H1 (cell line): ENCODE measurements at regions not wholly inside any gene's neighbourhood (a gene's known extent, or its start where the extent isn't known, plus 50 kb on each side); places are given as distances from the start of the nearest gene placed in this dataset.

Experiments used
- CTCF ChIA-PET: fragments of 300-600 bp; sonication (Branson Sonifier 250); formaldehyde crosslinking; loops from one replicate; lab custom pipeline; 2021; ENCODE audit not compliant: partially characterized antibody; lab: Charles Lee
- POLR2A ChIA-PET: fragments of 300-600 bp; sonication (Branson Sonifier 250); formaldehyde crosslinking; loops from one replicate; lab custom pipeline; 2021; ENCODE audit warnings: inconsistent platforms; ENCODE audit not compliant: partially characterized antibody; lab: Charles Lee
- DNase-seq, 2 experiments: peaks; one replicate each; pipeline versions ENCODE4 v3.0.0 to v3.0.0-alpha.2; 2010 to 2022; ENCODE audit warnings: low spot score in 2 of 2, low read depth in 1 of 2, mixed read lengths in 1 of 2
- FAIRE-seq: peaks from 2 replicates; lab custom pipeline; 2011; peaks lifted over from hg19 to GRCh38; lab: Jason Lieb, UNC
- H2AFZ ChIP-seq: 2 replicates; pipeline ENCODE4 v1.8.1; 2012; ENCODE audit warnings: low read length, inconsistent platforms
- H2AK5ac ChIP-seq: 2 replicates; pipeline ENCODE4 v1.6.1; 2013; ENCODE audit warnings: low read depth, low read length
- H2BK120ac ChIP-seq: replicated peaks from 2 replicates; pipeline ENCODE3; 2013; ENCODE audit warnings: low read depth, low read length, inconsistent platforms
- H2BK12ac ChIP-seq: 2 replicates; pipeline ENCODE4 v1.6.1; 2013; ENCODE audit warnings: low read depth, low read length
- H2BK15ac ChIP-seq: 2 replicates; pipeline ENCODE4 v1.6.1; 2013; ENCODE audit warnings: low read length
- H2BK20ac ChIP-seq: 2 replicates; pipeline ENCODE4 v1.6.1; 2013; ENCODE audit warnings: low read length
- H2BK5ac ChIP-seq: 2 replicates; pipeline ENCODE4 v1.6.1; 2013; ENCODE audit warnings: low read depth, low read length
- H3K14ac ChIP-seq: 2 replicates; pipeline ENCODE4 v1.6.1; 2013; ENCODE audit warnings: inconsistent platforms; ENCODE audit not compliant: insufficient read length
- H3K18ac ChIP-seq: 2 replicates; pipeline ENCODE4 v1.6.1; 2013; ENCODE audit warnings: low read length; ENCODE audit errors: extremely low read depth
- H3K23ac ChIP-seq: 2 replicates; pipeline ENCODE4 v1.6.1; 2013; ENCODE audit warnings: inconsistent platforms; ENCODE audit not compliant: insufficient read length
- H3K23me2 ChIP-seq: 2 replicates; pipeline ENCODE4 v1.6.1; 2013; ENCODE audit warnings: low read depth, low read length
- H3K27ac ChIP-seq: 2 replicates; pipeline ENCODE4 v1.6.1; 2011; ENCODE audit warnings: low read depth, low read length, inconsistent platforms
- H3K27me3 ChIP-seq, 4 experiments: replicated peaks in 1 of 4; 1 replicate in 1 of 4; 2 replicates in 3 of 4; pipeline versions ENCODE4 v1.6.1 to v1.8.1; 2011 to 2013; ENCODE audit warnings: low read length in 3 of 4, mild to moderate bottlenecking in 3 of 4, inconsistent platforms in 2 of 4, mixed read lengths in 2 of 4, moderate library complexity in 1 of 4; ENCODE audit not compliant: control insufficient read depth in 3 of 4, insufficient read depth in 3 of 4; ENCODE audit errors: extremely low read depth in 1 of 4
- H3K36me3 ChIP-seq, 4 experiments: 2 replicates each; pipeline versions ENCODE4 v1.6.1 to v1.8.1; 2011 to 2013; ENCODE audit warnings: mild to moderate bottlenecking in 4 of 4, low read length in 3 of 4, moderate library complexity in 2 of 4, control low read depth in 1 of 4, inconsistent platforms in 1 of 4; ENCODE audit not compliant: insufficient read depth in 4 of 4, control insufficient read depth in 2 of 4
- H3K4ac ChIP-seq: replicated peaks from 2 replicates; pipeline ENCODE3; 2013; ENCODE audit warnings: low read length, low read depth, mixed read lengths, inconsistent platforms; ENCODE audit not compliant: insufficient read length
- H3K4me1 ChIP-seq, 4 experiments: replicated peaks in 1 of 4; 1 replicate in 1 of 4; 2 replicates in 3 of 4; pipeline versions ENCODE4 v1.6.1 to v1.8.1; 2011 to 2013; ENCODE audit warnings: low read length in 3 of 4, inconsistent platforms in 2 of 4, mixed read lengths in 1 of 4; ENCODE audit not compliant: insufficient read depth in 4 of 4, control insufficient read depth in 3 of 4
- H3K4me2 ChIP-seq, 2 experiments: 2 replicates each; pipeline versions ENCODE4 v1.6.1 to v1.8.1; 2011 to 2013; ENCODE audit warnings: low read depth in 2 of 2, low read length in 2 of 2, control low read depth in 1 of 2, inconsistent platforms in 1 of 2, mild to moderate bottlenecking in 1 of 2; ENCODE audit not compliant: insufficient read depth in 1 of 2
- H3K4me3 ChIP-seq, 4 experiments: fragments of 200-600, 300-600 bp in 1 of 4; sonication (generic), shearing (Covaris generic), sonication (Bioruptor Twin) in 1 of 4; 2 replicates each; pipeline versions ENCODE4 v1.5.1 to v1.8.1; 2011 to 2016; ENCODE audit warnings: low read length in 4 of 4, low read depth in 3 of 4, control low read depth in 2 of 4, inconsistent platforms in 2 of 4, mild to moderate bottlenecking in 2 of 4, mixed read lengths in 1 of 4, moderate library complexity in 1 of 4; ENCODE audit not compliant: insufficient read depth in 2 of 4; ENCODE audit errors: extremely low read depth in 1 of 4
- H3K56ac ChIP-seq: replicated peaks from 2 replicates; pipeline ENCODE3; 2013; ENCODE audit warnings: low read depth, mild to moderate bottlenecking, mixed read lengths, low read length, inconsistent platforms; ENCODE audit not compliant: insufficient read length
- H3K79me1 ChIP-seq: 2 replicates; pipeline ENCODE4 v1.6.1; 2013; ENCODE audit warnings: low read depth, low read length, control low read depth
- H3K79me2 ChIP-seq, 2 experiments: 2 replicates each; pipeline versions ENCODE4 v1.6.1 to v1.8.1; 2012 to 2013; ENCODE audit warnings: low read length in 2 of 2, mild to moderate bottlenecking in 2 of 2, inconsistent platforms in 1 of 2; ENCODE audit not compliant: insufficient read depth in 2 of 2, control insufficient read depth in 1 of 2
- H3K9ac ChIP-seq, 4 experiments: replicated peaks in 1 of 4; 1 replicate in 1 of 4; 2 replicates in 3 of 4; pipeline versions ENCODE4 v1.6.1 to v1.8.1; 2011 to 2013; ENCODE audit warnings: low read depth in 3 of 4, low read length in 3 of 4, control low read depth in 2 of 4, mild to moderate bottlenecking in 2 of 4, moderate library complexity in 2 of 4, inconsistent platforms in 1 of 4; ENCODE audit errors: extremely low read depth in 1 of 4
- H3K9me3 ChIP-seq, 2 experiments: 2 replicates each; pipeline versions ENCODE4 v1.6.1 to v1.8.1; 2012 to 2013; ENCODE audit warnings: mild to moderate bottlenecking in 2 of 2, moderate library complexity in 2 of 2, control low read depth in 1 of 2, inconsistent platforms in 1 of 2, low read depth in 1 of 2, low read length in 1 of 2, mixed read lengths in 1 of 2; ENCODE audit not compliant: insufficient read depth in 2 of 2
- H4K20me1 ChIP-seq, 2 experiments: replicated peaks in 1 of 2; 2 replicates each; pipeline versions ENCODE3 to v1.8.1; 2011 to 2013; ENCODE audit warnings: inconsistent platforms in 2 of 2, low read length in 2 of 2, mild to moderate bottlenecking in 1 of 2; ENCODE audit not compliant: insufficient read depth in 2 of 2, control insufficient read depth in 1 of 2
- H4K5ac ChIP-seq: 2 replicates; pipeline ENCODE4 v1.6.1; 2013; ENCODE audit warnings: low read length, low read depth, mixed read lengths, inconsistent platforms; ENCODE audit not compliant: insufficient read length
- H4K8ac ChIP-seq: 2 replicates; pipeline ENCODE4 v1.8.0; 2013; ENCODE audit warnings: mild to moderate bottlenecking, moderate library complexity, low read length, inconsistent platforms; ENCODE audit not compliant: insufficient read depth; ENCODE audit errors: extremely low read depth
- H4K91ac ChIP-seq: replicated peaks from 2 replicates; pipeline ENCODE3; 2013; ENCODE audit warnings: low read length, mixed read lengths, inconsistent platforms; ENCODE audit not compliant: insufficient read length
- ASH2L ChIP-seq: fragments of 200-600, 300-600 bp; sonication (generic); IDR thresholded peaks from one replicate; pipeline ENCODE4 v1.7.1; 2017; ENCODE audit warnings: low read length
- CBX8 ChIP-seq: fragments of 300-800, 300-1000 bp; sonication (generic); IDR thresholded peaks from 2 replicates; pipeline ENCODE4 v1.7.1; 2016; ENCODE audit warnings: low read depth, low read length, borderline replicate concordance
- CEBPB ChIP-seq: IDR thresholded peaks from 2 replicates; pipeline ENCODE4 v1.6.1; 2012; ENCODE audit warnings: low read depth, low read length
- EGR1 ChIP-seq: IDR thresholded peaks from 2 replicates; pipeline ENCODE4 v1.6.1; 2011; ENCODE audit warnings: low read depth, low read length, borderline replicate concordance
- FOSL1 ChIP-seq: IDR thresholded peaks from 2 replicates; pipeline ENCODE4 v1.6.1; 2011; ENCODE audit warnings: mild to moderate bottlenecking, low read depth, low read length, moderate library complexity; ENCODE audit not compliant: insufficient read depth
- HDAC2 ChIP-seq, 2 experiments: fragments of 300-600 bp in 1 of 2; sonication (generic) in 1 of 2; IDR thresholded peaks; 2 replicates each; pipeline ENCODE4 v1.6.1; 2011 to 2012; ENCODE audit warnings: low read depth in 2 of 2, low read length in 2 of 2, mild to moderate bottlenecking in 2 of 2, moderate library complexity in 2 of 2, borderline replicate concordance in 1 of 2, inconsistent platforms in 1 of 2
- HDAC6 ChIP-seq: IDR thresholded peaks from one replicate; pipeline ENCODE4 v1.7.1; 2012; ENCODE audit warnings: low read depth, mild to moderate bottlenecking, inconsistent platforms, low read length, moderate library complexity
- RFX5 ChIP-seq: IDR thresholded peaks from 2 replicates; pipeline ENCODE4 v1.6.1; 2011; ENCODE audit warnings: low read depth, low read length, improper control_type of control experiment, borderline replicate concordance
- SAP30 ChIP-seq: fragments of 300-600 bp; sonication (generic); IDR thresholded peaks from 2 replicates; pipeline ENCODE4 v1.7.1; 2012; ENCODE audit warnings: low read length, moderate library complexity, mild to moderate bottlenecking, inconsistent platforms; ENCODE audit not compliant: insufficient read depth, insufficient replicate concordance
- SIX5 ChIP-seq: IDR thresholded peaks from 2 replicates; pipeline ENCODE4 v1.6.1; 2011; ENCODE audit warnings: mild to moderate bottlenecking, low read depth, low read length
- SP4 ChIP-seq: IDR thresholded peaks from 2 replicates; pipeline ENCODE4 v1.6.1; 2012; ENCODE audit warnings: low read length, inconsistent platforms
- TAF1 ChIP-seq: IDR thresholded peaks from 2 replicates; pipeline ENCODE4 v1.6.1; 2011; ENCODE audit warnings: mild to moderate bottlenecking, low read depth, low read length
- WGBS, 2 experiments: shearing (Covaris generic) in 1 of 2; methylation state at CpG; one replicate each; pipeline versions ENCODE4 v1.1.6 to v1.1.7; 2013 to 2015; ENCODE audit warnings: low lambda C conversion rate in 2 of 2, mixed read lengths in 2 of 2, inconsistent platforms in 1 of 2, low coverage in 1 of 2, missing lambda C conversion rate in 1 of 2; ENCODE audit not compliant: insufficient replicate concordance in 2 of 2, insufficient coverage in 1 of 2, insufficient read length in 1 of 2; ENCODE audit errors: extremely low coverage in 1 of 2, missing lambda C conversion rate in 1 of 2; 5-methylcytosine and 5-hydroxymethylcytosine counted together
- TF ChIP-seq, protein P1 (sequence below): IDR thresholded peaks from 2 replicates; pipeline ENCODE4 v1.6.1; 2012; ENCODE audit warnings: inconsistent platforms

- ChIA-PET POLR2A (no interaction called here), CTCF (no interaction called here)
- peaks cover 0 to 2% of the 10 kb centered on the region in 2 experiments; a peak in 1 of 4 replicates for H3K9me3 ChIP-seq
- H3K27ac ChIP-seq, result no peak overlapping the region
- H2AFZ ChIP-seq, result no peak overlapping the region
- H2BK15ac ChIP-seq, result no peak overlapping the region
- H2BK20ac ChIP-seq, result no peak overlapping the region
- H3K79me1 ChIP-seq, result no peaks in the 10 kb centered on the region
- H2AK5ac ChIP-seq, result no peak overlapping the region
- no peak overlapping the region for H3K4ac ChIP-seq
- WGBS, 2 experiments, result 84% methylated on average over 10 of the region's 10 CpGs; no CpG with 5 or more reads in 1 of the 2 experiments
- FAIRE-seq (no peak), DNase-seq (no peak)
- no peaks in the 10 kb centered on the region for H4K20me1 ChIP-seq
- H3K14ac ChIP-seq, result no peak overlapping the region
- H3K56ac ChIP-seq, result no peak overlapping the region
- H3K23ac ChIP-seq, result no peak overlapping the region
- H4K5ac ChIP-seq, result no peak overlapping the region
- no peak overlapping the region for H3K18ac ChIP-seq
- H3K4me3 ChIP-seq, result no peak overlapping the region
- no peak overlapping the region for H2BK5ac ChIP-seq
- H3K4me2 ChIP-seq, result no peak overlapping the region
- peaks cover 0 to 4% (median 2%) of the 10 kb centered on the region in 4 experiments; a peak in 2 of 7 replicates for H3K4me1 ChIP-seq
- H2BK12ac ChIP-seq, result no peak overlapping the region
- H4K8ac ChIP-seq, result no peak overlapping the region
- no peaks in the 10 kb centered on the region for H3K79me2 ChIP-seq
- H3K36me3 ChIP-seq, result no peaks in the 10 kb centered on the region
- no peak overlapping the region for H3K9ac ChIP-seq
- H2BK120ac ChIP-seq, result no peak overlapping the region
- H3K23me2 ChIP-seq, result peaks cover 1% of the 10 kb centered on the region; the same call in 1 of the 2 replicates
- TF ChIP-seq SP4 (no peak), RFX5 (no peak), SAP30 (no peak), TAF1 (no peak), HDAC6 (no peak), EGR1 (no peak), CBX8 (no peak), HDAC2 (IDR thresholded peaks at IDR 0.05; ENCODE audit: borderline replicate concordance in 1 of 2, low read depth in 2 of 2, low read length in 2 of 2) (no peak), FOSL1 (no peak), CEBPB (no peak), SIX5 (no peak), ASH2L (no peak)
- TF ChIP-seq, protein P1, sequence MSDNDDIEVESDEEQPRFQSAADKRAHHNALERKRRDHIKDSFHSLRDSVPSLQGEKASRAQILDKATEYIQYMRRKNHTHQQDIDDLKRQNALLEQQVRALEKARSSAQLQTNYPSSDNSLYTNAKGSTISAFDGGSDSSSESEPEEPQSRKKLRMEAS, result no peak
- H3K27me3 ChIP-seq, result no peaks in the 10 kb centered on the region
- no peak overlapping the region for H4K91ac ChIP-seq
Observed at GRCh38 chr10:3396116-3396515, 223.5 kb upstream of the PITRM1 start.
